GM12892 (cell line): ENCODE measurements at regions not wholly inside any gene's neighbourhood (a gene's known extent, or its start where the extent isn't known, plus 50 kb on each side); places are given as distances from the start of the nearest gene placed in this dataset.

Experiments
- POLR2A ChIP-seq: IDR thresholded peaks from 2 replicates; pipeline ENCODE4 v1.6.1; 2011; ENCODE audit warnings: low read depth, low read length, control low read depth
- POLR2AphosphoS5 ChIP-seq: IDR thresholded peaks from 2 replicates; pipeline ENCODE4 v1.6.1; 2011; ENCODE audit warnings: low read depth, low read length, control low read depth
- TAF1 ChIP-seq: IDR thresholded peaks from 2 replicates; pipeline ENCODE4 v1.6.1; 2011; ENCODE audit warnings: low read depth, mild to moderate bottlenecking, control low read depth, low read length, borderline replicate concordance

DNA sequence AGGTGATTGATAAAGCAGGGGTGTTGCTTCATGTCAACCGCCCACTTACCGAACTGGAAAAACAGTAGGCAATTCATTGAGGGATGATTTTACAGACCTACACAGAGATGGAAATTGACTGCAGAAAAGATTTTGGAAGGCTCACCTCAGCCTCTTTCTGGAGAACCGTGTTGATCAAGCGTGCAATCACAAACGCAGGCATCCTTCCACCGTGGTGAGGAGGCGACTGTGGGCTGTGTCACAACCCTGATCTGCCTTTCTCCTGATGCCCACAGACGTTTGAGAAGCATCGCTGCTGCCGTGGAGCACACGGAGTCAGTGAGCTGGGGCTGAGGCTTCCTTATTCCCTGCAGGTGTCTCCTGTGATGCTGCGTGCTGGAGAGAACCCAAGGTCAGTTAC lies 132.0 kb downstream of the TMEM18 start:
- TF ChIP-seq POLR2A, result no peak
- TF ChIP-seq POLR2AphosphoS5, result no peak
- no peak for TF ChIP-seq TAF1
